ENCODE measurements at regions not wholly inside any gene's neighbourhood (a gene's known extent, or its start where the extent isn't known, plus 50 kb on each side); places are given as distances from the start of the nearest gene placed in this dataset.

DNA sequence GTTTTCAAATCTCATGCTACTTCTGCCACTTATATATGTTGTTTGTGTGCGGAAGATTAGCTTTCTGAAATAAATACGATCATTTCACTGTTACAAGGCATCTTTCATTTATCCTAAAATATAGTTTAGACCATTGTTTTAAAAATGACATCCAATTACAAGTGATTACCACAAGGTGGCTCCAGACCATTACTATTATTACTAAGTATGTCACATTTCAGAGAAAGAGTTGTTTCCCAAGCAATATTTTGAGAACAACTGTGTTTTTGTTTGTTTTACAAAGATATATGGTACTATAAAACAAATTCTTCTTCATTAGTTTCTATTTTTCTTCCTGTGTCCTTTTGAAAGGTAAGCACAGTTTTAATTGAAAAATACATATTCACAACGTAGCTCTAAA lies 136.0 kb upstream of the RAP2B start (continued):
- TF ChIP-seq, protein P1, sequence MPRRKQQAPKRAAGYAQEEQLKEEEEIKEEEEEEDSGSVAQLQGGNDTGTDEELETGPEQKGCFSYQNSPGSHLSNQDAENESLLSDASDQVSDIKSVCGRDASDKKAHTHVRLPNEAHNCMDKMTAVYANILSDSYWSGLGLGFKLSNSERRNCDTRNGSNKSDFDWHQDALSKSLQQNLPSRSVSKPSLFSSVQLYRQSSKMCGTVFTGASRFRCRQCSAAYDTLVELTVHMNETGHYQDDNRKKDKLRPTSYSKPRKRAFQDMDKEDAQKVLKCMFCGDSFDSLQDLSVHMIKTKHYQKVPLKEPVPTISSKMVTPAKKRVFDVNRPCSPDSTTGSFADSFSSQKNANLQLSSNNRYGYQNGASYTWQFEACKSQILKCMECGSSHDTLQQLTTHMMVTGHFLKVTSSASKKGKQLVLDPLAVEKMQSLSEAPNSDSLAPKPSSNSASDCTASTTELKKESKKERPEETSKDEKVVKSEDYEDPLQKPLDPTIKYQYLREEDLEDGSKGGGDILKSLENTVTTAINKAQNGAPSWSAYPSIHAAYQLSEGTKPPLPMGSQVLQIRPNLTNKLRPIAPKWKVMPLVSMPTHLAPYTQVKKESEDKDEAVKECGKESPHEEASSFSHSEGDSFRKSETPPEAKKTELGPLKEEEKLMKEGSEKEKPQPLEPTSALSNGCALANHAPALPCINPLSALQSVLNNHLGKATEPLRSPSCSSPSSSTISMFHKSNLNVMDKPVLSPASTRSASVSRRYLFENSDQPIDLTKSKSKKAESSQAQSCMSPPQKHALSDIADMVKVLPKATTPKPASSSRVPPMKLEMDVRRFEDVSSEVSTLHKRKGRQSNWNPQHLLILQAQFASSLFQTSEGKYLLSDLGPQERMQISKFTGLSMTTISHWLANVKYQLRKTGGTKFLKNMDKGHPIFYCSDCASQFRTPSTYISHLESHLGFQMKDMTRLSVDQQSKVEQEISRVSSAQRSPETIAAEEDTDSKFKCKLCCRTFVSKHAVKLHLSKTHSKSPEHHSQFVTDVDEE (CRISPR knock-in tag; IDR thresholded peaks at IDR 0.05): no peak
- TF ChIP-seq RARB (CRISPR knock-in tag; IDR thresholded peaks at IDR 0.05) (no peak), ISL1 (CRISPR knock-in tag; IDR thresholded peaks at IDR 0.05) (no peak), PPARA (CRISPR knock-in tag; IDR thresholded peaks at IDR 0.05; ENCODE audit: borderline replicate concordance) (no peak), ZFP30 (CRISPR knock-in tag; IDR thresholded peaks at IDR 0.05) (no peak), TOX (CRISPR knock-in tag; IDR thresholded peaks at IDR 0.05; ENCODE audit: borderline replicate concordance) (no peak), CREB5 (CRISPR knock-in tag; IDR thresholded peaks at IDR 0.05; ENCODE audit: low read depth) (no peak), TCF4 (CRISPR knock-in tag; IDR thresholded peaks at IDR 0.05; ENCODE audit: borderline replicate concordance) (no peak), ZFP3 (CRISPR knock-in tag; IDR thresholded peaks at IDR 0.05) (no peak), OSR1 (CRISPR knock-in tag; IDR thresholded peaks at IDR 0.05) (no peak)

- ATAC-seq: peak; percentile 30; the same call in 1 of the 3 replicates
- no peak for TF ChIP-seq RARB (CRISPR knock-in tag; IDR thresholded peaks at IDR 0.05)
- no peak for TF ChIP-seq SNAI2 (CRISPR knock-in tag; IDR thresholded peaks at IDR 0.05)
- no peak for TF ChIP-seq CREB5 (CRISPR knock-in tag; IDR thresholded peaks at IDR 0.05; ENCODE audit: low read depth)
- TF ChIP-seq ARNTL (CRISPR knock-in tag; IDR thresholded peaks at IDR 0.05; ENCODE audit: borderline replicate concordance, low read depth): no peak
- TF ChIP-seq, protein P1 (CRISPR knock-in tag; IDR thresholded peaks at IDR 0.05): no peak
- no peak for TF ChIP-seq ZNF70 (CRISPR knock-in tag; IDR thresholded peaks at IDR 0.05)
- TF ChIP-seq ISL1 (CRISPR knock-in tag; IDR thresholded peaks at IDR 0.05): no peak
- no peak for TF ChIP-seq ZFP3 (CRISPR knock-in tag; IDR thresholded peaks at IDR 0.05)
- TF ChIP-seq OSR1 (CRISPR knock-in tag; IDR thresholded peaks at IDR 0.05): no peak
- no peak for TF ChIP-seq BACH2 (CRISPR knock-in tag; IDR thresholded peaks at IDR 0.05; ENCODE audit: borderline replicate concordance)
- TF ChIP-seq ZC3H10 (CRISPR knock-in tag; IDR thresholded peaks at IDR 0.05): no peak
- no peak for TF ChIP-seq ZNF8 (CRISPR knock-in tag; IDR thresholded peaks at IDR 0.05)
- TF ChIP-seq ZNF565 (CRISPR knock-in tag; conservative IDR thresholded peaks at IDR 0.05; ENCODE audit: low read depth): no peak
- TF ChIP-seq GLIS3 (CRISPR knock-in tag; IDR thresholded peaks at IDR 0.05): no peak
- no peak for TF ChIP-seq ESRRG (CRISPR knock-in tag; IDR thresholded peaks at IDR 0.05)
- no peak for TF ChIP-seq PPARA (CRISPR knock-in tag; IDR thresholded peaks at IDR 0.05; ENCODE audit: borderline replicate concordance)
- no peak for TF ChIP-seq TCF4 (CRISPR knock-in tag; IDR thresholded peaks at IDR 0.05; ENCODE audit: borderline replicate concordance)
- no peak for TF ChIP-seq PATZ1 (CRISPR knock-in tag; IDR thresholded peaks at IDR 0.05; ENCODE audit: borderline replicate concordance)
- no peak for TF ChIP-seq CSDC2 (CRISPR knock-in tag; IDR thresholded peaks at IDR 0.05)
- TF ChIP-seq TOX (CRISPR knock-in tag; IDR thresholded peaks at IDR 0.05; ENCODE audit: borderline replicate concordance): no peak
These were observed 133.6 kb upstream of the RAP2B start for GRCh38 chr3:153028381-153028780.
